ENCODE measurements at regions not wholly inside any gene's neighbourhood (a gene's known extent, or its start where the extent isn't known, plus 50 kb on each side); places are given as distances from the start of the nearest gene placed in this dataset.

GRCh38 chr11:70631624-70632047 is 233.3 kb downstream of the CTTN start:
- DNase-seq: no peak

GRCh38 chr11:70633610-70634009 is 235.3 kb downstream of the CTTN start:
- DNase-seq: no peak

DNA sequence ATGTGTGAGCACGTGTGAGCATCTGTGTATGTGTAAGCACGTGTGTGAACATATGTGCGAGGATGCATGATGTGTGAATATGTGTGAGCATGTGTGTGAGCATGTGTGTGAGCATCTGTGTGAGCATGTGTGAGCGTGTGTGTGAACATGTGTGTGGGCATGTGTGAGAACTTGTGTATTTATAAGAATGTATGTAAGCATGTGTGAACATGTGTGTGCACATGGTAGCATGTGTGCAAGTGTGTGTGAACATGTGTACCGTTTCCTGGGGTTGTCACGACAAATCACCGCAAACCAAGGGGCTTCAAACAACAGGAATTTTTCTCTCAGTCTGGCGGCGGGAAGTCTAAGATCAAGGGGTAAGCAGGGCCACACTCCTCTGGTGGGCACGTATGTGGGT is 238.3 kb downstream of the CTTN start:
- no peak for DNase-seq

GRCh38 chr11:70637186-70637800 is 239.0 kb downstream of the CTTN start:
- no peak for DNase-seq

DNA sequence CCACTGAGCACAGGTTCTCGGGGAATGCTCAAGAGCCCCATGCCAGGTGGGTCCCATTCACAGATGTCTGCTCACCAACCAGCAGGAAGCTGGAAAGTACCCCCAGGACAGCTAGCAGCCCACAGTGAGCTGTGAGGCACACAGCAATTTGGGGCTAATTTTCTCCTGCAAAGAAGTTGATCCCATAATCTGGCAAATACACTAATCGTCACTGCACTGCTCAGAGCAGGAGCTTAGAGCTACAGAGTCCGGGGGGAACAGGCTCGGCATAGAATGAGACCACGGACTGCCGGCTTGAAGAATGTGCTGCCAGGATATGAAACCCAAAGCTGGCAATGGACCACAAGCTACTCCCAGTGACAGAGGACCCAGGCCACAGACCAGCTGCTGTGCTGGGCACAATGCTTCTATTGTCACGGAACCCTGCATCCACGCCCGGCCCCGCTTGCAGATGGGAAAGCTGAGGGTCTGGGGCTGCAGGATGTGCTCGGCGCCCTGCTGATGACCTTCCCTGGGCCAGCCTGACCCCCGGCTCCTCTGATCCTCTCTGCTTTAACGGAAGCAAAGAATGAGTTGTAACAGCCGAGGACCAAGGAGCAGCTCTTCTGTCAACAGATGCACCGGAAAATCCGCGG is 239.7 kb downstream of the CTTN start:
- no peak for DNase-seq

DNA sequence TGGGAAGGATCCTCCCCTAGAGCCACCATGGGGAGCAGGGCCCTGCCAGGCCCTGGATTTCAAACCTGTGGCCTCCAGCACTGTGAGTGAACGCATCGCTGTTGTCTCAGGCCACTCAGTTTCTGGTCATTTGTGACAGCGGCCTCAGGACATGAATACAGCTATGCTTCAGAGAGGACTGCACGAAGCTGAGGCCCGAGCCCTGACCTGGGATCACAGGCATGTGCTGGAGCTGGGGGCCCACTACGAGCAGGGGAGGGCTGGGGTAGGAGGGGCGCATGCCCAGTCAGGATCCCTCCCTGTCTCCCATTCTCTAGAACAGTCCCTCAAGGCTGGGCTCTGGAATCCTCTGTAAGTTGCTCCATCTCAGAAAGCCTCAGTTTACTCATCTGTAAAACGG is 242.1 kb downstream of the CTTN start:
- DNase-seq: no peak

DNA sequence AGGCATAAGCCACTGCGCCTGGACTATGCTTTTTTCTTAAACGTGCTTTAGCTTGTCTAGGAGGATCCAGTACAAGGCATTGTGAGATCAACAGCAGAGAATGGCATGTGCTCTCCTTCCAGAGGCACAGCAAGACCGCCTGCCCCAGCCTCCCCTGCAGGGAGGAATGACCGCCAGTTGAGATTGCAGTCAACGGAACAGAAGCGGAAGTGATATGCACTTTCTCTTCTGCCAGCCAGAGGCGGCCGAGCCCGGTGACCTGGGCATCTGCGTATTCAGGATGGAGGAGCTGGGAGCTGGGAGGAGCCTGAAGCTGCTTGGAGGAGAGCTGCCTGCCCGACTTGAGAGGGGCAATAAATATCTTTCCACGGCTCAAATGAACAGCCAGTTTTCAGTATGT is 243.0 kb downstream of the CTTN start:
- no peak for DNase-seq

DNA sequence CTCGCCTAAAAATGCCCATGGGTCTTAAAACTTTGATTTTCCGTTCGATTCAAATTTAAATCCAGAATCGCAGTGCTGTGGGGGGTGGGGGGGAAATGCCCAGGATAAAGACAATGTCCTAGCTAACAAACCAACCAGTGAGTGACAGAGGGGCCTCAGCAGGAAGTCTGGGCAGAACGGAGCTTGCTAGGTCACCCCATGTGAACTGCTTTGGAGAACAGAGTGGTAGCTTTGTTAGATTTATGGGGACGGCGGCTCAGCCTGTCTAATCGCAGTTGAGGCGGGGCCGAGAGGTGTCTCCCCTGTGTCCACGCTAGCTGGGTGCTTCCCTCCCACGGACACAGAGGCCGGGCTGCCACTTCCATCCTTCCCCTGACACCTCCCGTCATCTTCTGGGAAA is 243.9 kb downstream of the CTTN start:
- DNase-seq: no peak

GRCh38 chr11:70643642-70644041 is 245.3 kb downstream of the CTTN start:
- no peak for DNase-seq

GRCh38 chr11:70644343-70645060 is 246.2 kb downstream of the CTTN start:
- DNase-seq: no peak

DNA sequence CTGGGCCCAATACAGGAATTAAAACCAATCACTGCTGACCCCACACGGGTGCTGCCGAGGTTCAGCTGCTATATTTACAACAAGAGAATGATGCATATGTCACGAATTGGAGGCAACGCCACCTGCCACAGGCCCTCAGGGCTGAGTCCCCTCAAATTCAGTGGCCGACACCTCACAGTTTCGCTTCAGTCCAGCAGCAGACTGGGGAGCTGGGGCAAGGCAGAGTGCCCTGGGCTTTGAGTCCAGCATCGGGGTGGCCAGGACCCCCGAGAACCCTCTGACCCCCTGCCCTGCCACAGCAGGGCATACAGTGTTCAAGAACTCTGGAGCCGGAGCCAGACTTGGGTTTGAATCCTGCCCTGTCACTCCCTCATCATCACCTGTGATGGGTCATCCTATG is 247.2 kb downstream of the CTTN start:
- DNase-seq: no peak

GRCh38 chr11:70646272-70647049 is 248.1 kb downstream of the CTTN start:
- DNase-seq: no peak

GRCh38 chr11:70647188-70648166 is 249.1 kb downstream of the CTTN start:
- no peak for DNase-seq

GRCh38 chr11:70650075-70650909 is 252.0 kb downstream of the CTTN start:
- DNase-seq: no peak

- DNase-seq: no peak
Measured at GRCh38 chr11:70651031-70651430, 252.7 kb downstream of the CTTN start.

DNA sequence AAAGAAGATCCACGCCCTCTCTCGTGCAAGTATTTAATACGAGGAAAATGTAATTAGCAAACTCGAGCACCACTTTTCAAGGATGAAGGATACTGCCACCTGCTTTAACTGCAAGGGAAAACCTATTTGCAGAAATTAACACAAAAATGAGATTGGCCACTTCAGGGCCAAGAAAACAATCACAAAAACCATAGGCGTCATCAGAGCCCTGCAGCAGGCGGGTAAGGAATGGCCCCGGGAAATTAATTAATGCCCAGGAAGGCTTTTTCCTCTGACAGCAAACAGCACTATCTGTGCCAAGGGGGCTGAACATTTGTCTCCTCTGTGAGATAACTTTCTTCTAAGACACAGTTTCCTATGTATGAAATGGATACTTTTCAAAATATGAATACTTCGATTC is 255.7 kb downstream of the CTTN start:
- DNase-seq: no peak

DNA sequence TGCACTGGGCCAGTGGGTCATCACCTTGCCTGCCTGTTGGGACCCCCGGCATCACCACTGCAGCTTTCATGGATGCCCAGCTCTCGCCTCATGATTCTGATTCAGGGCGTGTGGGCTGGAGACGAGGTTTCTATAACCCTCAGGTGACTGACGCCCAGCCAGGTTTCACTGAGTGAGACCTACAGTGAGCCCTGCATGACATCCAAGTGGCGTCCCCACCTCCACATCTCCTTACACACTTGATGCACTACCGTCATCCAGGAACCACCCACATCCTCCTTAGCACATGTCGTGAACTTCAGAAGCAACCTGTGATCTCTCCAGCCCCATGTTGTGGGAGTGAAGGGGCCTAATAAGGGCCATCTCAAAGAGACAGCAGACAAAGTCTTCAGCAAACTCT is 257.5 kb downstream of the CTTN start:
- DNase-seq: no peak

DNA sequence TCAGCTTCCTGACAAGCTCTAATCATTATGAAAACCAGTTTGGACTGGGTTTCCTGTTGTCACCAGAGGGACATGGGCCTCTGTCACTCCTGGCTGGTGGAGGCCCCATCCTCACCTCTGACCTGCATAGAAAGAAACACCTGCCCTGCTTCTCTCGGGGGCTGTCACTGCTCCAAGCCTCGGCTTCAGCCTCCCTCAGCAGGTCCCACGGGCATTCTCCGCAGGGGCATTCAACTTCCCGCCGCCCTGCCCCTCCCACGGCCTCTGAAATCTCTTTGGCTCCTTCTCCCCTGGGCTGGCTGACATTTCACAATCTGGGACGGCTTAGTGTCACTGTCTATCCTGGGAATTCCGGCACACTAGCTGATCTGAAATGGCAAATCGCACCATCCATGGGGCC is 257.9 kb downstream of the CTTN start:
- DNase-seq: no peak

DNA sequence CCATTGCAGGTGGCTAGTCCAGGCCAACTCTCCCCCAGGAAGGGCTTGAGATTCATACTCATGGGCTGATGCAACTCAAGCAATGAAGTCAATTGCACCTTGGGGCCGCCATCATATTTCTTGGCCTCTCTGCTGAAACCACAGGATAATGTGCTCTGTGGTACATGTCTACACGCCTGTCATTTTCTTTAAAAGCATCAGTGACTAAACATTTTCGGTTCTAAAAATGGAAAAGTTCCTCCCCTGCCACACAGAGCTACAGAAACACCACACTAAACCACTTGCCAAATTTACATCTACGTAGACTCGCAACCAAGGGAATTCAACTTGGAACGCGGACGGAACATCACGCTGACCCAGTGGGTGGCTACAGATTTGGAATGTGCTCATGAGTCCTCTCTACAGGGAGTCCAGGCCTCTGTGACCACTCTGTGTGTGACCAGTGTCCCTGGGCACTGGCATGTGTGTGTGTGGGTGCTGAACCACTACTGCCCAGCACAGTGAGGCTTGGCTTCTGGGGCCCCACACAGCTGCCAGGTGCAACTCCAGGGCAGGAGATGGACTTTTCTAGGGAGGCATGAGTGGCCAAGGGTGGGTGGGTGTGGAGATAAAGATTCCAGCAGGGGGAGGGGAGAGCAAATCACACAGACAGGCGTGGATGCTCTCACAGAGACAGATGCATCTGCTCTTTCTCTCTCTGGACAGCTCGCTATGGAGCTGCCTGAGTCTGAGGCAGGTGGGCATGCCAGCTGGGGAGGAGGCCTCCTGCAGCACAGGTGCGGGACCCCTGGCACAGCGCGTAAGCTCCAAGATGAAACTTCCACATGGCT is 261.9 kb downstream of the CTTN start:
- DNase-seq: no peak

DNA sequence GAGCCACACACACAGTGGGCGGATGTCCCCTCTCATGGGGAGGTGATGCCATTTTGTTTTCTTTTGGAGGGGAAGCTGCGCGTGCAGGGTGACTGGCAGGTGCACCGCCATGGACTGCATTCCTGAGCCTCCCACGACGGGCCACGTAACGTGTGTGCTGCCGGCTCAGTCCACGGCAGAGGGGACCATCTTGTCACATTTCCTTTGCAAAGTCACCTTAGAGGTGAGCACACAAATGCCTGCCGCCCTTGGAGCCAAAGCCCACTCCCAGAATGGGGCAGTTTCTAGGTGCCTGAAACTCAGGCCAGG is 262.5 kb downstream of the CTTN start:
- no peak for DNase-seq

All from bone marrow (tissue), 2 donors.